Cardiac fibroblast (primary cell): ENCODE measurements at regions not wholly inside any gene's neighbourhood (a gene's known extent, or its start where the extent isn't known, plus 50 kb on each side); places are given as distances from the start of the nearest gene placed in this dataset.

Experiments
- DNase-seq, 2 donors: peaks; one replicate each; pipeline versions ENCODE4 v3.0.0 to v3.0.0-alpha.2; 2010; ENCODE audit warnings: low read depth in 2 of 2
- H3K4me3 ChIP-seq, 2 donors: replicated peaks in 1 of 2; 1 replicate in 1 of 2; 2 replicates in 1 of 2; pipeline ENCODE4 v1.5.1; 2011; ENCODE audit warnings: low read depth in 2 of 2, low read length in 2 of 2, mild to moderate bottlenecking in 2 of 2, moderate library complexity in 1 of 2
- TF ChIP-seq, protein P1 (sequence below): IDR thresholded peaks from one replicate; pipeline ENCODE4 v1.5.1; 2011; ENCODE audit warnings: low read depth, mild to moderate bottlenecking, low read length, inconsistent platforms

DNA sequence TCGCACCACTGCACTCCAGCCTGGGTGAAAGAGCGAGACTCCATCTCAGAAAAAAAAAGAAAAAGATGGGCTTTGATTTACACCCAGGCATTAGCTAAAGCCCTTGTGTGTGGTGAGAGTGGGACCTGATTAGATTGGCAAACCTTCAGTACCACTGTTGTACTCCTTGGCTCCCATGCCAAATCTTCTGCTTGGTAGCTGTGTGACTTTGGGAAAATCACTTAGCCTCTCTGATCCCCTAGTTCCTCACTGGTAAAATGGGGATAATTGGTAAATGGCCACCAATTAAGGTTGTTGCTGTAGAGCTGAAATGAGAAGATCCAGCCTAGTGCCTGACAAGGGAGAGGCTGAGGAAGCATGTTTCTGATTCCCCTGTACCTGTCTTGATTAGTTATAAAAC, 63.7 kb downstream of the SLC25A47 start:
- DNase-seq = no peak
- TF ChIP-seq, protein P1, sequence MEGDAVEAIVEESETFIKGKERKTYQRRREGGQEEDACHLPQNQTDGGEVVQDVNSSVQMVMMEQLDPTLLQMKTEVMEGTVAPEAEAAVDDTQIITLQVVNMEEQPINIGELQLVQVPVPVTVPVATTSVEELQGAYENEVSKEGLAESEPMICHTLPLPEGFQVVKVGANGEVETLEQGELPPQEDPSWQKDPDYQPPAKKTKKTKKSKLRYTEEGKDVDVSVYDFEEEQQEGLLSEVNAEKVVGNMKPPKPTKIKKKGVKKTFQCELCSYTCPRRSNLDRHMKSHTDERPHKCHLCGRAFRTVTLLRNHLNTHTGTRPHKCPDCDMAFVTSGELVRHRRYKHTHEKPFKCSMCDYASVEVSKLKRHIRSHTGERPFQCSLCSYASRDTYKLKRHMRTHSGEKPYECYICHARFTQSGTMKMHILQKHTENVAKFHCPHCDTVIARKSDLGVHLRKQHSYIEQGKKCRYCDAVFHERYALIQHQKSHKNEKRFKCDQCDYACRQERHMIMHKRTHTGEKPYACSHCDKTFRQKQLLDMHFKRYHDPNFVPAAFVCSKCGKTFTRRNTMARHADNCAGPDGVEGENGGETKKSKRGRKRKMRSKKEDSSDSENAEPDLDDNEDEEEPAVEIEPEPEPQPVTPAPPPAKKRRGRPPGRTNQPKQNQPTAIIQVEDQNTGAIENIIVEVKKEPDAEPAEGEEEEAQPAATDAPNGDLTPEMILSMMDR = no peak
- no peak overlapping the region for H3K4me3 ChIP-seq

DNA sequence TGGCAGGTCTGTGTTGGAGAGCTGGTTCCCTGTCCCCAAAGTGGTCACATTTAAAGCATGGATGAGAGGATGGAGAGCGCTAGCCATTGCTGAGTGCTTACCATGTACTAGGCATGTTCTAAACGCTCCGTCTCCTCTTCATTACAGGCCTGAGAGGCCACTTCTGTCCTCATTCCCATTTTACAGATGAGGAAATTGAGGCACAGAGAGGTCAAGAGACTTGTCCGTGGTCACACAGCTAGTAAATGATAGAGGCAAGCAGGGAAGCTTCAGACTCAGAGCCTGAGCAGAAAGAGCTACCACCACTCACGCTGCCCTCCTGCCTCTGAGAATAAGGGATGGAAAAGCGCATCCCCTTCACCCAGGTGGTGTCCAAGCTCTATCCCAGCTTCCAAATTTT, 64.3 kb downstream of the SLC25A47 start:
- TF ChIP-seq, protein P1 = no peak
- no peak for DNase-seq
- H3K4me3 ChIP-seq = no peak overlapping the region

DNA sequence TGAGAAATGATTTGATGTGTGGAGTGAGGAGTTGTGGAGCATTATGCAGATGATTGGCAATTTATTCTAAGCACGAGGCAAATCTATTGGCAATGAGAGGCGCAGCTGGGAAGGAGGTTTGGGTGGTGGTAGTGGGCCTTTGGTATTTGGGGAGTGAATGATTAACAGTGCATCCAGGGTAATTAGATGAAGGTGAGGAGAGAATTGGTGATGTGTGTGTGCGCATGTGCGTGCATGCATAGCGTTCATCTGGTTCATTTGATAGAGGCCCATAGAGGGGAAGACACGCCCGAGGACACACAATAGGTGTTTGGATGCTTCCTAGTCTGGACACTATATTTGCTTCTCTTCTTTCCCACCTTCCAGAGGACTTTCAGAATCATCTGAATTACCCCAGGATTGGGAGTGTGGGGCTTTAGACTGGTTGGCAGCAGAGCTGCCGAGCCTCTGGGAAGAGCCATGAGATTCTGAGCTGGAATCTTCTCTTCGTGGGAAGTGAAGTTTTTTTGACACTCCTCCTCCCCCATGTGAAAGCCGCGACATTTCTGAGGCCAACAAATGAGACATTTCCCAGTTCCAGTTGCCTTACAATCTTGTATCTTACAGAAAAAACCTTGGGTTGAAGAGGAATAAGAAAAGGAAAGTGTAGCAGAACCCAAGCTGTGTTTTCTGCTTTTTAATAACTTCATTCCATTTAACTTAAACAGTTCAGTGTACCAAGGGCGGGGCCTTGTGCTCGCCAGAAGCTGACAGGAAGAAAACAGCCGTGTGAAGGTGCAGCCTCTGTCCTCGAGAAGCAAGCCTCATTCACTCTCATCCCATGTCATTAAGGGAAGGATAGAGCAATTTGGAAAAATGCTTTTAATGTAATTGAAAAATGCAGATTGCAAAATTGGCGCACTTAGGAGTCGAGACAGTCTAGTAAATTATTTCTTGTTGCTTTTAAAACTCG, 65.2 kb downstream of the SLC25A47 start:
- no peak overlapping the region for H3K4me3 ChIP-seq
- TF ChIP-seq, protein P1 = no peak
- DNase-seq = no peak

DNA sequence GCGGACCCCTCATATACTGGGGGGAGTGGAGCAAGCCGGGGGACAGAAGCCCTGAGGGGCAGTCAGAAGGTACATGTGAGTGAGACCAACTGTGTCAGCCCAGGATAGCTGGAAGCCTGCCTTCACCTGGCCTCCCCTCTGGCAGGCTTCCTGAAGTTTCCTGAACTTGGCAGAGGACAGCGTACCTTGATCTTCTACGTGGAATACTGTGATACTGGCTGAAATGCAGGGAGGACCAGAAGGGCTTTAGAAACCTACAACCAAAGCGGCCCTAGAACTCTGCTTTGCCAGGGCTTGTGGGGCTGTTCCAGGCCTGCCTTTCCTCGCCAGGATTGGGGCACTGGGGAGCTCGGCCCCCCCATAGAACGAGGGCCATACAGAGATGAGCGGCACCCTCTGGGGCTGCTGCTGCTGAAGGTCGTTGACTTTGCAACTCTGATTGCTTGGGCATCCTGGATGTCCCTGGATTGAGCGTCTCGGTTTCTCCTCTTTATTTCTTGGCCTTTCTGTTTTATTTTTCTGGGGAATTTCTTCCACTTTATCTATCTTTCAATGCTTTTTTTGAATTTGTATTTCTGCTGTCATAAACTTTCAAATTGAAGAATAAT, 66.5 kb downstream of the SLC25A47 start:
- no peak overlapping the region for H3K4me3 ChIP-seq
- DNase-seq = no peak
- TF ChIP-seq, protein P1 = no peak

DNA sequence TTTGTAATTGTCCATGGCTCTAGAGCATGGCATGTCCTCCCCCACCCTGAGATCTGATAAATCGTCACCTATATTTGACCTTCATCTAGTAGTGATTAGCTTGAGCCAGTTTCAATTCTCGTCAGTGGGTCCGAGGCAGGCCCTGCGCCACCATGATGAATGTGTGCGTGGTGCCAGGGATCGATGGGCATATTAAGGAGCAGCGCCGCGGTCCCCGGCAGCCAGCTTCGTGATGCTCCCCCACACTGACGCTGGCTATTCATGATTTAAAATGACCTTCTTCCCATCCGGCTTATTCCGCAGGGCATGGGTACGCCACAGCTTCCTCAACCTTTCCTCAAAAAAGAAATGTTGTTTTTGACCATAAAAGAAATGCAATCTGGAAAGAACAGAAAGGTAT, 68.0 kb downstream of the SLC25A47 start:
- TF ChIP-seq, protein P1 = no peak
- H3K4me3 ChIP-seq = no peak overlapping the region
- no peak for DNase-seq

DNA sequence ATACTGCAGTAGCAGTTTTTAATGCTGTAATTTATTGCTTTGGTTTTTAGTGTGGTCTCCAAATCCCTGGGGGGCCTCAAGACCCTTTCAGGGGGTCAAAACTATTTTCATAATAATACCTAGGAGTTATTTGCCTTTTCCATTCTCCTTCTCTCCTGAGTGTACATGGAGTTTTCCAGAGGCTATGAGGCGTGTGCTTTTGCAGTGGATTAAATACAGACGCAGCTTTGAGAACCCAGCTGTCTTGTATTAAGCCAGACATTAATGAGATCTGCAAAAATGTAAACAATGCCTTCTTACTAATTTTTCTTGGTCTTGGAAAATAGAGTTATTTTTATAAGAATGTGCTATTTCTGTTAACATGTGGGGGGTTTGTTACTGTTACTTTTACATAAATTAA, 68.6 kb downstream of the SLC25A47 start:
- DNase-seq = no peak
- TF ChIP-seq, protein P1 = no peak
- no peak overlapping the region for H3K4me3 ChIP-seq
